CD4-positive, alpha-beta memory T cell (primary cell): ENCODE measurements at regions not wholly inside any gene's neighbourhood (a gene's known extent, or its start where the extent isn't known, plus 50 kb on each side); places are given as distances from the start of the nearest gene placed in this dataset.

Experiments
- CTCF ChIA-PET: fragments of 350-600 bp; sonication (Branson Sonifier 250); formaldehyde crosslinking; loops from one replicate; lab custom pipeline; 2021; ENCODE audit warnings: inconsistent platforms; ENCODE audit not compliant: partially characterized antibody; lab: Charles Lee
- POLR2A ChIA-PET: fragments of 350-600 bp; sonication (Branson Sonifier 250); formaldehyde crosslinking; loops from one replicate; lab custom pipeline; 2021; ENCODE audit not compliant: partially characterized antibody; lab: Charles Lee
- DNase-seq, 5 donors: peaks; one replicate each; pipeline versions ENCODE4 v3.0.0 to v3.0.0-alpha.2; 2020 to 2022; ENCODE audit warnings: mixed read lengths in 1 of 5
- H3K27ac ChIP-seq: one replicate; pipeline ENCODE4 v1.7.0; 2013; ENCODE audit warnings: low read depth, low read length
- H3K27me3 ChIP-seq: 2 replicates; pipeline ENCODE4 v1.7.0; 2013; ENCODE audit warnings: mild to moderate bottlenecking, low read length, moderate library complexity; ENCODE audit not compliant: insufficient read depth
- H3K36me3 ChIP-seq: 2 replicates; pipeline ENCODE4 v1.7.0; 2013; ENCODE audit warnings: mild to moderate bottlenecking, low read length, moderate library complexity; ENCODE audit not compliant: insufficient read depth
- H3K4me1 ChIP-seq: 2 replicates; pipeline ENCODE4 v1.7.0; 2013; ENCODE audit warnings: mild to moderate bottlenecking, low read length, moderate library complexity; ENCODE audit not compliant: insufficient read depth
- H3K4me3 ChIP-seq, 2 donors: one replicate each; pipeline ENCODE4 v1.7.0; 2013; ENCODE audit warnings: low read length in 2 of 2, mild to moderate bottlenecking in 1 of 2
- H3K9me3 ChIP-seq, 2 donors: one replicate each; pipeline ENCODE4 v1.7.0; 2013; ENCODE audit warnings: low read length in 2 of 2, control low read depth in 1 of 2; ENCODE audit not compliant: control insufficient read depth in 1 of 2
- H3K27ac Mint-ChIP-seq, 7 donors: one replicate each; pipeline ENCODE4 v1.8.0; 2020 to 2021; ENCODE audit warnings: mixed read lengths in 7 of 7, mild to moderate bottlenecking in 6 of 7, inconsistent platforms in 3 of 7, moderate library complexity in 3 of 7
- H3K27me3 Mint-ChIP-seq, 2 donors: one replicate each; pipeline ENCODE4 v1.8.0; 2020 to 2021; ENCODE audit warnings: mixed read lengths in 2 of 2
- H3K36me3 Mint-ChIP-seq, 2 donors: one replicate each; pipeline ENCODE4 v1.8.0; 2020 to 2021; ENCODE audit warnings: mixed read lengths in 2 of 2, inconsistent platforms in 1 of 2, mild to moderate bottlenecking in 1 of 2
- H3K4me1 Mint-ChIP-seq, 4 donors: one replicate each; pipeline ENCODE4 v1.8.0; 2020 to 2021; ENCODE audit warnings: mixed read lengths in 4 of 4, mild to moderate bottlenecking in 1 of 4
- H3K4me3 Mint-ChIP-seq, 8 donors: one replicate each; pipeline ENCODE4 v1.8.0; 2020 to 2021; ENCODE audit warnings: mixed read lengths in 8 of 8, mild to moderate bottlenecking in 7 of 8, moderate library complexity in 6 of 8, inconsistent platforms in 3 of 8
- H3K9me3 Mint-ChIP-seq, 8 donors: one replicate each; pipeline ENCODE4 v1.8.0; 2020 to 2021; ENCODE audit warnings: mixed read lengths in 8 of 8, mild to moderate bottlenecking in 5 of 8, inconsistent platforms in 3 of 8, moderate library complexity in 1 of 8
- intact Hi-C: fragments of 100-400 bp; cut with micrococcal nuclease; formaldehyde crosslinking; loops from one replicate; pipeline ENCODE4 v1.15.1; 2023

- Histone ChIP-seq H3K4me1 (no peaks in the 10 kb centered on the region), H3K36me3 (no peaks in the 10 kb centered on the region), H3K27ac (no peak overlapping the region), H3K9me3 (no peaks in the 10 kb centered on the region), H3K27me3 (no peaks in the 10 kb centered on the region), H3K4me3 (no peak overlapping the region)
- peaks cover 0 to 9% (median 3%) of the 10 kb centered on the region in 8 donors for H3K9me3 Mint-ChIP-seq
- intact Hi-C loops, result no loop called here
- no peaks in the 10 kb centered on the region for H3K4me1 Mint-ChIP-seq
- DNase-seq, result no peak
- no peak overlapping the region for H3K27ac Mint-ChIP-seq
- H3K36me3 Mint-ChIP-seq, result no peaks in the 10 kb centered on the region
- no peaks in the 10 kb centered on the region for H3K27me3 Mint-ChIP-seq
- CTCF ChIA-PET, result no interaction called here
- H3K4me3 Mint-ChIP-seq, result no peak overlapping the region
- POLR2A ChIA-PET, result no interaction called here
These were observed 333.6 kb downstream of the CSNK1G3 start for GRCh38 chr5:123845356-123846100.

GRCh38 chr5:123844873-123845272 is 332.9 kb downstream of the CSNK1G3 start:
- Histone ChIP-seq H3K27me3 (no peaks in the 10 kb centered on the region), H3K4me3 (no peak overlapping the region), H3K4me1 (no peaks in the 10 kb centered on the region), H3K9me3 (no peaks in the 10 kb centered on the region), H3K36me3 (no peaks in the 10 kb centered on the region), H3K27ac (no peak overlapping the region)
- no peaks in the 10 kb centered on the region for H3K27me3 Mint-ChIP-seq
- intact Hi-C loops, result no loop called here
- no peaks in the 10 kb centered on the region for H3K36me3 Mint-ChIP-seq
- ChIA-PET CTCF (no interaction called here), POLR2A (no interaction called here)
- no peak overlapping the region for H3K27ac Mint-ChIP-seq
- H3K9me3 Mint-ChIP-seq, result peaks cover 0 to 13% (median 4%) of the 10 kb centered on the region in 8 donors
- H3K4me3 Mint-ChIP-seq, result no peak overlapping the region
- no peak for DNase-seq
- H3K4me1 Mint-ChIP-seq, result no peaks in the 10 kb centered on the region

GRCh38 chr5:123835421-123835820 is 323.4 kb downstream of the CSNK1G3 start:
- Histone ChIP-seq H3K36me3 (no peaks in the 10 kb centered on the region), H3K4me3 (no peak overlapping the region), H3K27me3 (no peaks in the 10 kb centered on the region), H3K9me3 (no peaks in the 10 kb centered on the region), H3K4me1 (no peaks in the 10 kb centered on the region), H3K27ac (no peak overlapping the region)
- ChIA-PET CTCF (no interaction called here), POLR2A (no interaction called here)
- Mint-ChIP-seq H3K27me3 (no peaks in the 10 kb centered on the region), H3K4me3 (no peak overlapping the region), H3K9me3 (peaks cover 4 to 11% (median 7%) of the 10 kb centered on the region in 8 donors), H3K36me3 (no peaks in the 10 kb centered on the region), H3K4me1 (no peaks in the 10 kb centered on the region), H3K27ac (no peak overlapping the region)
- no peak for DNase-seq
- intact Hi-C loops, result no loop called here

GRCh38 chr5:123830575-123830974 is 318.6 kb downstream of the CSNK1G3 start:
- intact Hi-C loops, result no loop called here
- Mint-ChIP-seq H3K9me3 (peaks cover 0 to 4% (median 2%) of the 10 kb centered on the region in 8 donors), H3K27ac (no peak overlapping the region), H3K27me3 (no peaks in the 10 kb centered on the region), H3K4me3 (no peak overlapping the region), H3K4me1 (no peaks in the 10 kb centered on the region), H3K36me3 (no peaks in the 10 kb centered on the region)
- POLR2A ChIA-PET, result no interaction called here
- Histone ChIP-seq H3K36me3 (no peaks in the 10 kb centered on the region), H3K4me1 (no peaks in the 10 kb centered on the region), H3K4me3 (no peak overlapping the region), H3K9me3 (no peaks in the 10 kb centered on the region), H3K27me3 (no peaks in the 10 kb centered on the region), H3K27ac (no peak overlapping the region)
- CTCF ChIA-PET, result no interaction called here
- DNase-seq, result no peak

- DNase-seq, result no peak
- Histone ChIP-seq H3K4me1 (no peaks in the 10 kb centered on the region), H3K27me3 (no peaks in the 10 kb centered on the region), H3K27ac (no peak overlapping the region), H3K36me3 (no peaks in the 10 kb centered on the region), H3K4me3 (no peak overlapping the region), H3K9me3 (no peaks in the 10 kb centered on the region)
- CTCF ChIA-PET, result no interaction called here
- Mint-ChIP-seq H3K27me3 (no peaks in the 10 kb centered on the region), H3K36me3 (no peaks in the 10 kb centered on the region), H3K4me1 (no peaks in the 10 kb centered on the region), H3K4me3 (no peak overlapping the region), H3K27ac (no peak overlapping the region), H3K9me3 (peaks cover 0 to 4% (median under 1%) of the 10 kb centered on the region in 8 donors)
- intact Hi-C loops, result no loop called here
- POLR2A ChIA-PET, result no interaction called here
These were observed 315.8 kb downstream of the CSNK1G3 start for GRCh38 chr5:123827811-123828210.

GRCh38 chr5:123819833-123820232 is 307.9 kb downstream of the CSNK1G3 start:
- Histone ChIP-seq H3K9me3 (no peaks in the 10 kb centered on the region), H3K4me1 (no peaks in the 10 kb centered on the region), H3K27me3 (no peaks in the 10 kb centered on the region), H3K27ac (no peak overlapping the region), H3K4me3 (no peak overlapping the region), H3K36me3 (no peaks in the 10 kb centered on the region)
- Mint-ChIP-seq H3K36me3 (no peaks in the 10 kb centered on the region), H3K9me3 (peaks cover 0 to 6% (median 1%) of the 10 kb centered on the region in 8 donors), H3K4me1 (no peaks in the 10 kb centered on the region), H3K27ac (no peak overlapping the region), H3K27me3 (peaks cover 0 to 1% of the 10 kb centered on the region in 2 donors), H3K4me3 (no peak overlapping the region)
- CTCF ChIA-PET, result no interaction called here
- POLR2A ChIA-PET, result no interaction called here
- DNase-seq, result no peak
- intact Hi-C loops, result no loop called here

GRCh38 chr5:123819386-123819785 is 307.4 kb downstream of the CSNK1G3 start:
- H3K27ac ChIP-seq, result no peak overlapping the region
- H3K36me3 Mint-ChIP-seq, result no peaks in the 10 kb centered on the region
- peaks cover 0 to 6% (median 1%) of the 10 kb centered on the region in 8 donors for H3K9me3 Mint-ChIP-seq
- no peaks in the 10 kb centered on the region for H3K9me3 ChIP-seq
- CTCF ChIA-PET, result no interaction called here
- POLR2A ChIA-PET, result no interaction called here
- no peak overlapping the region for H3K27ac Mint-ChIP-seq
- no peaks in the 10 kb centered on the region for H3K27me3 ChIP-seq
- H3K4me1 Mint-ChIP-seq, result no peaks in the 10 kb centered on the region
- DNase-seq, result no peak
- H3K36me3 ChIP-seq, result no peaks in the 10 kb centered on the region
- no peak overlapping the region for H3K4me3 ChIP-seq
- H3K4me3 Mint-ChIP-seq, result no peak overlapping the region
- no peaks in the 10 kb centered on the region for H3K4me1 ChIP-seq
- H3K27me3 Mint-ChIP-seq, result peaks cover 0 to 1% of the 10 kb centered on the region in 2 donors
- intact Hi-C loops, result no loop called here
